Smooth muscle cell of the brain vasculature (primary cell): ENCODE measurements at regions not wholly inside any gene's neighbourhood (a gene's known extent, or its start where the extent isn't known, plus 50 kb on each side); places are given as distances from the start of the nearest gene placed in this dataset.
"Not testable (repeated sequence)": the region's sequence is repeated elsewhere in the genome, so short reads cannot be mapped to it uniquely, and the experiment has no call there.

Source experiments
- DNase-seq: peaks from one replicate; pipeline ENCODE4 v3.0.0-alpha.2; 2012; ENCODE audit warnings: low read depth, low spot score

DNA sequence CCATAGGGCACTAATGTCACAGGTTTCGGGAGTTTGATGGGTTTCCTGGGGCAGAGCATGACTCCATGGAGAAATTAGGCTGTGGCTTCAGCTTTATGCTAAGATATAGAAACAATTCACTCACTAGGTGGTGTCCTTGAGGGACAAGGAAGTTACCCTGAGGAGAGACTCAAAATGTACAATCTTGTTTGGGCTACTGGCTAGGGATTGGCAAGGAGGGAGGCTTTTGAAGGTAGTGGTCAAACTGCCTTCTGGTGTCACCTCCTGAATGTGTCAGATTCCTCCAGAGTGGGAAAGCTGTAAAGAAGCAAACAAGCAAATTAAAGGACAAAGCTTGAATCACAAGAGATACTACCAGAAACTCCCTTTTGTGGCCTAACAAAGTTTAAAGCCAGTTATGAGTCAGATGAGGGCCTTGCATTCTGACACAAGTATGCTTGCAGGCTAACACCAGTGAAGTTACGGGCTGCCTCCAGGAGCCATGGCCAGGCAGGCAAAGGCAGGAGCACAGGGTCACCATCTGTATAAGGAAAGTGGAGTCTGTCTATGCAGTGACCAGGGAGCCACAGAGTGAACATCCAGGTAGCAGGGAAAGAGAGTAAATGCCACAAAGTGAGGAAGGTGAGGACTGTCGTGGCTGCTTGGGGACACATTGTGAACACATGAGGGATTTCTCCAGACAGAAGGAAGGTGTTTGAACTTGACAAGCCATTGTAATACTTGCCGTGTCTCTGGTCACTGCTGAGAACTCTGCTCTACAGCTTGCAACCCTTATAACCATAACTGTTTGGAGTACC lies 107.7 kb upstream of the DTNBP1 start:
- no peak for DNase-seq

DNA sequence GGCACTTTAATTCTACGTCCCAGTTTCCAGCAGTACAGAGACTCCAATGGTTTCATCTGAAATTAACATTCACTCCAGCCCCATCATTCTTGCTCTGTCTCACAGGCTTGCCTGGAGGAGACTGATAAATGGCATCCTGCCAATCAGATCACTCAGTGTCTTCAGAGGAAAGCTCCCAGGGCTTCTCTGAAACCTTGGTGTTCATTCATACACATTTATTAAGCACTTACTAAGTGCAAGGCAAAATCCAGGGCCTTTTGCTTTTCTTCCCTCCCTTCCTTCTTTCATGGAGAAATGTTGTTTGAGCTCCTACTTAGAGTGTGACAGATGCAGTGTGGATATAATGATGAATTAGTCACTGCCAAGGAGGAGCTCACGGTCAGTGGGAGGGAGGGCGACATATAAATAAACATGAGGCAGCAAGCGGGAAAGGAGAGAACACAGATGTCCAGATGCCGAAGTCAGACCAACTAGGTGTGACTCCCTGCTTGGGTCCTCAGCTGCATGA lies 106.7 kb upstream of the DTNBP1 start:
- DNase-seq, result no peak

DNA sequence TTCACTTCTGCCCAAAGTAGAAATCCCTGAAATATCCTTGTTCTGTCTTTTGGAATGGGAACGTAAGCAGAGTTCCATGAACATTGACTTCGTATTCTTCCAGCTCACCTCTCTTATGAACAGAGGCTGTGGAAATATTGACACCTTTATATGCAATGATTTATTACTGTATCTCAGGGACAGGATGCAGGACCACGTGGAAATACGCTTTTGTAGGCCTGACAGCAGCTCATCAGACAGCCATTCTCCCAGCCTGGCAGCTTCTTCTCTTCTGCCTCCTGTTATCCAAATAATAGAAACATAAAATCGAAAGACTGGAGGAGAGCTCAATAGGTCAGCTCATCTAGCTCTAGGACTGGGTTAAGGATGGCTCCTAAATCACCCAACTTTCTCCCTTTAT lies 106.2 kb upstream of the DTNBP1 start:
- no peak for DNase-seq

DNA sequence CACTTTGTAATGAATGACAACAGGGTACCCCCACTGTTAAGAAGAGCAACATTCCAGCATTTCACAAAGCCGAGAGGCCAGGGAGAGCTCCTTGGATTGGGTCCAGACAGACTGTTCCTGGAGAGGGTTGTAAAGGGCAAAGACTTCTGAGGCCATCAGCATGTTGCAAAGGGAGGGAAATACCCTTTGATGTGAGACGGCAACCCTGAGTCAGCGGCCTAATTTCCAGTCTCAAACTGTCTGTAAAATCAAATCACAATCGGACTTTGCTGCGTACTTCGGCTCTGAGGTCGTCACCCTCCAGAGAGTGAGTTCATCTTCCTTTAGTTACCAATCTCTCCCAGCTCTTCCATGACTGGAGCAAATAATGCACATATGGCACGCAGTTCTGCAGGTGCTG lies 101.0 kb upstream of the DTNBP1 start:
- peak; percentile 57 for DNase-seq

DNA sequence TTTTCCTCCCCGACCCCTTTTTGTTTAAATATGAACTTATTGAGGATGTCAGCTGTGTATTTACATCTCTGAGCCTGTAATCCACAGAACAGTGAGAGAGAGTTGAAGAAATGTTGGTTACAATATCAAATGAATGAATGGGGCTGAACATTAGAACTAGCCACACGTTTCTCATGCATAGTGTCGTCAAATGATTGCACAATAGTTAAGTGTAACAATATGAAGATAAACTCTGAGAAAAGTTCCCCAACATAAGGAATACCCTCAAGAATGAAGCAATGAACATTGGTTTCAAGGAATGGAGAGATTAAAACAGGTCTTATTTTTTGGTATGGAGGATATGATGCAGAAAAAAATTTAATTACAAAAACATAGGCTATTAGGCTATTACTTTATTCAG lies 100.5 kb upstream of the DTNBP1 start:
- no peak for DNase-seq

DNA sequence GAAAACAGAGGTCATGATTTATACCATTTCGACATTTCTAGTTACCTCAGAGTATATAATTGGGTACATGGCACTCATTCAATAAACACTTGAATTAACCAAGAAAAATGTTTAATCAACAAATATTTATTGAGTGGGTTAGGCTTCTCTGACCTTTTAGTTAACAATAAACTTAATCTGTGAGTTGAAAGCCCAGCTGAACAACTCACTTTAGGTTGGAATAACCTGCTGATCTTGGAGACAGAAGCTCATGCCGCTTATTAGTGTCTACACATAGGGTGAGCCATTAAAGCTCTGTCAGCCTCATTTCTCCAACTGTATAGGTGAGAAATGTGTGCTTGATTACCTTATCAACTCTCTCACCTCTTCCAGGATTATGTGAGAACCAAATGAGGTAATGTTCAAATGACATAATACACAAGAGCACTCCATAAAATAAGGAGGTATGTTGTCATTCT lies 98.2 kb upstream of the DTNBP1 start:
- no peak for DNase-seq

DNA sequence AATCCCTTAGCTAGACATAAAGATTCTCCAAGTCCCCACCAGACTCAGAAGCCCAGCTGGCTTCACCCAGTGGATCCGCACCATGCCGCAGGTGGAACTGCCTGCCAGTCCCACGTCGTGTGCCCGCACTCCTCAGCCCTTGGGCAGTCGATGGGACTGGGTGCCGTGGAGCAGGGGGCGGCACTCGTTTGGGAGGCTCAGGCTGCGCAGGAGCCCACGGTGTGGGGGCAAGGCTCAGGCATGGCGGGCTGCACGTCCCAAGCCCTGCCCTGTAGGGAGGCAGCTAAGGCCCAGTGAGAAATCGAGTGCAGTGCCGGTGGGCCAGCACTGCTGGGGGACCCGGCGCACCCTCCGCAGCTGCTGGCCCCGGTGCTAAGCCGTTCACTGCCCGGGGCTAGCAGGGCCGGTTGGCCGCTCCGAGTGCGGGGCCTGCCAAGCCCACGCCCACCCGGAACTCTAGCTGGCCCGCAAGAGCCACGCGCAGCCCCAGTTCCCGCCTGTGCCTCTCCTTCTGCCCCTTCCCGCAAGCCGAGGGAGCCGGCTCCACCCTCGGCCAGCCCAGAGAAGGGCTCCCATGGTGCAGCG lies 95.9 kb upstream of the DTNBP1 start:
- no peak for DNase-seq

DNA sequence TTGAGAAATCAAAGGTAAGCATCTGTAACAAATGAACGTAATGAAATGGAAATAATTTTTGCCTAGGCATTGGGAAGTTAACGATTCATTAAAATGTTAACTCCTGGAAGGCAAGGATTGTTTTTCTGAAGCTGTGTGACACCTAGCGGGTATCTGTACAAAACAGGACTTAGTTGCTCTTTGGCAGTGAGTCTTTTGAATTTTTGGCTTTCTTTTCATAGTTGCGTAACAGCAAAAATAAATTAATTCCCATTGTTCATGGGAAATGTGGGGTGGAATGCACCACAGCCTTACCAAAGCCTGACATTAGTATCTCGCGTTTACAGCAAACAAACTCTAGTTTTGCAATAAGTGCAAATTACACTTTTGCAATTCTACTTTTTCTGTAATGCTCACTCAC lies 92.7 kb upstream of the DTNBP1 start:
- no peak for DNase-seq

DNA sequence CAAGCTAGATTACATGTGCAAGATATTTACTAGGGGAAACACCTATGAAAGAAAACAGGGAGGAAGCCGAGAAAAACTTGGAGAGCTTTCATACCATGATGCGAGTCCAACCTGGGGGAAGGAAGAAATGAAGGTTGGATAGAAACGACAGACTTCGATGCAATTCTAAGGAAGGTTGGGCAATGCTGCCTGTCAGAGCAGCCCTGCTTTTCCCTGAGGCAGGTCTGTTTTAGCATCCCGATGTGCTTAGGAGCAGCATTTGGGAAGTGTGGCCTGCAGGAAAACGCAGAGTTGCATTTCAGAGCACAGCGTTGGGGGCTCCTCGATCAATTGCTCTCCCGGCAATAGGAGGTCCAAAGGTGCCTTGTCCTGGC lies 91.9 kb upstream of the DTNBP1 start:
- no peak for DNase-seq

DNA sequence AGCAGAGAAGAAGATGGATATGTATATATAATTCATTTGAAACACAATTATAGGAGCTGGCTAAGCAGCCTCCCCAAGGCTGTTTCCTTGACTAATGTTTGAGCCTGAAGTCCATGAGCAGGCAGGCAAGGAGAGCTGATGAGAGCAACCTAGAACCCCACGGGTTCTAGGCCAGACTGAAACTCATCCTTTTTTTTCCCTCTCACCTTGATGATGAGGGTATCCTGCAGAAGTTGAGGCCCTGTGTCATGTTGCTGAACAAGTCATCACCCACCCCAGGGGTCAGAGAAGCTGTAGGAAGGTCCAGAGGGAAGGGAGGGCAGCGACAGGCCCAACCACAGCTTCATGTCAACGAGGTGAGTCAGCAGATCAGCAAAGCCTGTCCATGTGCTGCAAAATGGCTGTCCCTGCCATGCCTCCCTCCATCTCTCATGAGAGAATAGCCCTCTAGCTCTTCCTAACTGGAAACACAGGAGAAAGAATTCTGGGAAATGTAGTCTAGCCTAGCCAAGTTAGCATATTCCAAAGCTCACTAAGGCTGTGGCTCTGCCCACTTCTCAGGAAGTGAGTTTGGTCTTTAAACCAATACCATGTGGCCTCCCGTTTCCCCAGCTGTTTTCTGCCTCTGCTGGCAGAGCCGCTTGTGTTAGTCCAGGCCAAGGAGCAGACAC lies 91.3 kb upstream of the DTNBP1 start:
- DNase-seq, result no peak

DNA sequence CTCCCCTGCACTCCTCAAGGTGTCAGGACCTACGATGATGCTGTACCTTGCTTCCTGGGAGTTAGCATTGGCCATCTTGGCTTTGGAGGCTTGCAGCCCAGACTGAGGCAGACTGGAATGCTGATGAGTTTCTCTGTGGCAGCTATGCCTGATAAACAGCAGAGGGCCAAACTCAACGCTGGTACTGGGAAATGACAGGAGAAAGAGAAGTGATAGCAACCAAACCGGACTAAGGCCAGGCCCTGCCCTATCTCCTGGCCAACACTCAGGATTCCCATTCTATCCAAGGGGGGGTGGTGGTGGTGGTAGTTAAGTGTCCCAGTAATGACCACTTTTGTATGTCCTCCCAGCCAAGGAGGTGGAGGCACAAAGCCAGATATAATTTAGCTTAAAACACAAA lies 90.0 kb upstream of the DTNBP1 start:
- no peak for DNase-seq

DNA sequence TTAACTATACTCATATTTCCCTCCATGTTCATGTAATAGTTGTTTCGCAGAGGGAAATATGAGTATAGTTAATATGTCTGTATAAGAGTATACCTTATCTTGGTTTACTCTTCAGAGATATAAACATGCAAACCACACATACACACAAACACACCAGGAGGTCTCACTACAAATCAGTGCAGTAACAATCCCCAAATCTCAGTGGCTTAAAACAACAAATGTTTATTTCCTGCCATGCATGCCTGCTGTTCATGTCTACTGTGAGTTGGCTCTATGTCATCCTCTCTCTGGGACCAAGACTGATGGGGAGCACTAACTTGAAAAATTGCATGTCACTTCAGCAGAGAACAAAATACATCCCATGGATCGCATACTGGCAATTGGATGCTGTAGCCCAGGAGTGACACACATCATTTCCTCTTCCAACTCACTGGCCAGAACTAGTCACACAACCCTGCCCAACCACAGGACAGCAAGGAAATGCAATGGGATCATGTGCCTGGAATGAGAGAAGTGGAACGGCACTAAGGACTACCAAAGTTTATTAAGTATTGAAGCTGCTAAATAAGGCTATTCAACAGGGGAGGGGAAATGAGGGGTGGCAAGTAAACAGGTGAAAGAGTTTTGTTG lies 89.0 kb upstream of the DTNBP1 start:
- no peak for DNase-seq

DNA sequence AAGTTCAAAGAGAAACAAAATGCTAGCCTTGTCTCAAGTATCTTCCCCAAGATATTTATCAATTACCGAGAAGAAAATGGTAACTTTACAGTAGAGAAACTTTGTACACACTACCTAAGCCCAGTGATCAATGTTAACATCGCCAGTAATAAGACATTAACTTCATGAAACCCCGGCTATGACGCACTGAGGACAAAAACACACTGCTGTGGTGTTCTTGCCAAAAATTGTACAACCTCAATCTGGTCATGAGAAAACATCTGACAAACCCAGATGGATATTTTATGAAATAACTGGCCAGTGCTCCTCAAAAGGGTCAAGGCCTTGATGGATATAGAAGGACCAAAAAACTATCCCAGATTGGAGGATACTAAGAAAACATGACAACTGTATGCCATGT lies 85.5 kb upstream of the DTNBP1 start:
- DNase-seq, result no peak

DNA sequence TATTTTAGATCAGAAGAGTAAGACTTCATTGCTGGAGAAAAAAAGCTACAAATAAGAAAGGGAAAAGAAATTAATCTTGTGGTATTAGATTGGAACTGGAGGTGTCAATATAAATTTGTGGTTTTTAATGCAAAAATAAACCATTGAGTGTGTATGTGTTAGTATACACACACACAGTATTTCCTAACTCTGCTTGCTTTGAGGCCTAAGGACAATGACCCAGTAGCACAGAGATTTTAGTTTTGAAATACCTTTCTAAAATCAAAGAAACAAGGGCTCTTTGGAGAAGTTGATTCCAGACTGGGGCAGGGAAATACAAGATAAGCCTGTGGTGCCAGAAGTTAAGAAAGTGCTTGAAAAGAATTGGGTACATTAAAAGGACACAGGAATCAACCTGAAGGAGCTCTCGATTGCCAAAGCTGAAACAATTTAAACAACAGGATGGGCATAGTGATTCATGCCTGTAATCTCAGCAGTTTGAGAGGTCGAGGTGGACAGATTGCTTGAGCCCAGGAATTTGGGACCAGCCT lies 84.6 kb upstream of the DTNBP1 start:
- DNase-seq, result no peak

DNA sequence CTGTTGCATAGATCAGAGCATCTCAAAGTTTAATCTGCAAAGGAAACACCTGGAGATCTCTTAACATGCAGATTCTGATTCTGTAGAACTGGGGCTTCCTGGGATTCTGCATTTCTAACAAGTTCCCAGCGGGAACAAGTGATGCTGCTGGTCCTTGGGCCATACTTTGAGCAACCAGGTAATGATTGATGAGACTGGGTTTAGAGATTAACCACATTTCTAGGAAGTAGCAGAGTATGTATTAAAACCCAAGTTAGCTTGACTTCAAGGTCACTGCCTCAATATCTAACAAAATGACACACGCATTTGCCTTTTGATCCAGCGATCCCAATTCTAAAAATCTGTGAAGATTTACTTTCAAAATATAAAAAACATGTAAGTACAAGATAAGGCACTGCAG lies 83.0 kb upstream of the DTNBP1 start:
- no peak for DNase-seq

DNA sequence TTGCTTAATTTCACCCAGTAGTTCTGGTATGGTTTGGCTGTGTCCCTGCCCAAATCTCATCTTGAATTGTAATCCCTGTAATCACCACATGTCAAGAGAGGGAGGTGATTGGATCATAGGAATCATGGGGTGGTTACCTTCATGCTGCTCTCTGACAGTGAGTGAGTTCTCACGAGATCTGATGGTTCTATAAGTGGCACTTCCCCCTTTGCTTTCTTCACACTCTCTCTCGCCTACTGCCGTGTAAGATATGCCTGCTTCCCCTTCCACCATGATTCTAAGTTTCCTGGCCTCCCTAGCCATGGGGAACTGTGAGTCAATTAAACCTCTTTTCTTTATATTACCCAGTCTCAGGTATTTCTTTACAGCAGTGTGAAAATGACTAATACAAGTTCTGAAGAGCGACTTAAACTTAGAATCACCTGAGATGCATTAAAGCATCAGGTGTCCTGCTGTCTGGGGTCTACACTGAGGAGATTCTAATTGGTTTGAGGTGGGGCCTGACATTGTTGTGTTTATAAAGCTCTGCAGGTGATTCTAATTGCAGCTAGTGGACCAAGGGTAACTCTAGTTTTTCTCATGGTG lies 82.1 kb upstream of the DTNBP1 start:
- no peak for DNase-seq

DNA sequence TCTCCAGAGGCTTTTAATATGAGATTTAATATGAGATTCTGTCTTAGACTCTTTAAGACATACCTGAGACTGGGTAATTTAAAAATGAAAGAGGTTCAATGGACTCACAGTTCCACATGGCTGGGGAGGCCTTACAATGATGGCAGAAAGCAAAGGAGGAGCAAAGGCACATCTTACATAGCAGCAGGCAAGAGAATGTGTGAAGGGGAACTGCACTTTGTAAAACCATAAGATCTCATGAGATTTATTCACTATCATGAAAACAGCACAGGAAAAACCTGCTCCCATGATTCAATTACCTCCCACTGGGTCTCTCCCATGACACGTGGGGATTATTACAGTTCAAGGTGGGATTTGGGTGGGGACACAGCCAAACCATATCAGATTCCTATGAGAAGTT lies 79.2 kb upstream of the DTNBP1 start:
- DNase-seq, result not testable (repeated sequence)

DNA sequence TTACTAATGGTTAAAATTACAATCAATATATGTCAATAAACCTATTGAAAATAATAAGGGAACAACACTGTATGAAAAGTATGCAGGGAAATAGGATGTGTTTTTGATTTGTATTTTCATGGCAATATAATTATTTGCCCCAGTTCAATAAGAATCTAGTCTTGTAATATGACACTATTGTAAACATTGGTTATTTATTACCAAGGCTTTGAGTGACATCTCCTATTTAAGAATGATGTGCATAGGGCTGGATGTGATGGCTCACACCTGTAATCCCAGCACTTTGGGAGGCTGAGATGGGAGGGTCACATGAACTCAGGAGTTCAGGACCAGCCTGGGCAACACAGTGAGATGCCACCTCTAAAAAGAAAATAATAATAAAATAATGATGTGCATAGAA lies 78.6 kb upstream of the DTNBP1 start:
- no peak for DNase-seq

DNA sequence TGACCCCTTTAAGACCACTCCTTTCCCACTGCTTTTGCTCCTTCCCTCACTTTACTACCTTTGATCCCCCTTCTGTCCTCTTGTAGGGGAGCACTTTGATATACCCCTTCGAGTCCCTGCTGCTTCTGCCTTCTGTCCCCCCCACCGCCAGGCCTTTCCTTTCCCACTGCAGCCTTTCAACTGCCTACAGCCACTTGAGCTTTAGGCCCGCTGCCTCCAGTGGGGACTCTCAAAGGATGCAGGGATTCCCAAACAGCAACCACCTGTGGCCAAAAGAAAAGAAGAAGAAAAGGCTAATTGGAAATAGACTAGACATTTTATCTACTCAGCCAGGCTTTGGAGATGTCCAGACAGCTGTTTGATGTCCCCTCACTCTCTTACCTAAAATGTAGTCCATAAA lies 77.0 kb upstream of the DTNBP1 start:
- DNase-seq, result no peak

DNA sequence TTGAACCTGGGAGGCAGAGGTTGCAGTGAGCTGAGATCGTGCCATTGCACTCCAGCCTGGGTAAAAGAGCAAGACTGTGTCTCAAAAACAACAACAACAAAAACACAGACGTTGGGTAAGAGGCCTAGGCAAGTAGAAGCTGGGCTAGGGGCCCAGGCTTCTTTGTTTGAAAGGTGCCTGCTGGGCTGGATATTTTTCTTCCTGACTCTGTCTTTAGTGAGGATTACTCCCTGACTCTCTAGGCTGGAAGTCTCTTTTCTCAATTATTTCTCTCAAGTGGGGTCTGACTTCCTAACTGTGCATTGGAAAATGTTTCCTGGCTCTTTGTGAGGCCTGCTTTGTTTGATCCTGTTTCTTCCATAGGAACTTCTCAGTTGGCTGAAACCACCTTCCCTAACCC lies 76.5 kb upstream of the DTNBP1 start:
- no peak for DNase-seq

DNA sequence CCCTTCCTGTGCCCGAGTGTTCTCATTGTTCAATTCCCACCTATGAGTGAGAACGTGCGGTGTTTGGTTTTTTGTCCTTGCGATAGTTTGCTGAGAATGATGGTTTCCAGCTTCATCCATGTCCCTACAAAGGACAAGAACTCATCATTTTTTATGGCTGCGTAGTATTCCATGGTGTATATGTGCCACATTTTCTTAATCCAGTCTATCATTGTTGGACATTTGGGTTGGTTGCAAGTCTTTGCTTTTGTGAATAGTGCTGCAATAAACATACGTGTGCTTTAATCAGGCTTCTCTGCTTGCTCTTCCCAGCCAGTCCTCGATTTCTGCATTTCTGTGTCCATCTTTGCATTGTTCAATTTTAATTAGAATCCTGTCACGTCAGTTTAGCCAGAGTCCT lies 75.4 kb upstream of the DTNBP1 start:
- not testable (repeated sequence) for DNase-seq

DNA sequence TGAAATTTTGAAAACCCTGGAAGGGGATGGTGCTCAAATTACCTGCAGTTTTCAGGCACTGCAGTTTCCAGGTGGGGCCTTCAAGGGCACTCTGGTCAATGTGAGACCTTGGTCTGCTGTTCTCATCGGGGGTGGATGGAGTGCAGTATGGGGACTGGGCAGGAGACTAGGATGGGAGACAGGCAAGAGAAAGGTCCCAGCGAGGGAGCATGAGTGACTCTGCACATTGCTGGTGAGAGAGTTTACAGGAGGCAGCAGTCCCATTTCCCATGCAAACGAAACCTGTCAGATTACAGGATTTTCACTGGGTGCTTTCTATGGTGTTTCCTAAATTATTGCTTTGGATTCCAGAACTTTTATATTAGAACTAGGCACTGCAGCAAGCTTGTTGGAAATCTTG lies 73.5 kb upstream of the DTNBP1 start:
- DNase-seq, result no peak
